Prostate gland (tissue), 2 donors: ENCODE measurements at regions not wholly inside any gene's neighbourhood (a gene's known extent, or its start where the extent isn't known, plus 50 kb on each side); places are given as distances from the start of the nearest gene placed in this dataset.

Experiments
- DNase-seq: peaks from one replicate; pipeline ENCODE4 v3.0.0-alpha.2; 2019; ENCODE audit warnings: low spot score
- H3K27ac ChIP-seq, 2 donors: fragments of 200-600 bp; sonication (generic); 2 replicates each; pipeline ENCODE4 v1.5.1; 2017 to 2019
- H3K27me3 ChIP-seq: fragments of 200-600 bp; sonication (generic); replicated peaks from 2 replicates; pipeline ENCODE4 v1.5.1; 2019; ENCODE audit not compliant: insufficient read depth
- H3K36me3 ChIP-seq, 2 donors: fragments of 200-600 bp; sonication (generic); 1 replicate in 1 of 2; 2 replicates in 1 of 2; pipeline versions ENCODE4 v1.5.1 to v1.8.1; 2017 to 2019
- H3K4me1 ChIP-seq: fragments of 200-600 bp; sonication (generic); replicated peaks from 2 replicates; pipeline ENCODE4 v1.5.1; 2019
- H3K4me3 ChIP-seq, 2 donors: fragments of 200-600 bp; sonication (generic); 2 replicates each; pipeline ENCODE4 v1.5.1; 2017 to 2019
- H3K9me3 ChIP-seq: fragments of 200-600 bp; sonication (generic); 2 replicates; pipeline ENCODE4 v1.5.1; 2017
- CTCF ChIP-seq, 4 experiments: fragments of 200-600 bp in 2 of 4; fragments of 450-650 bp in 2 of 4; sonication (generic) in 2 of 4; IDR thresholded peaks; 1 replicate in 3 of 4; 2 replicates in 1 of 4; pipeline ENCODE4 v1.5.1; 2016 to 2019; ENCODE audit warnings: antibody characterized with exemption in 4 of 4, mild to moderate bottlenecking in 2 of 4, moderate library complexity in 2 of 4
- POLR2A ChIP-seq: fragments of 450-650 bp; IDR thresholded peaks from one replicate; pipeline ENCODE4 v1.6.1; 2016; ENCODE audit warnings: antibody characterized with exemption, mild to moderate bottlenecking
- POLR2AphosphoS5 ChIP-seq: sonication (generic); formaldehyde crosslinking; IDR thresholded peaks from one replicate; pipeline ENCODE4 v1.6.1; 2017; ENCODE audit warnings: antibody characterized with exemption
- WGBS: methylation state at CpG from one replicate; pipeline ENCODE4 v1.1.5; 2018; 5-methylcytosine and 5-hydroxymethylcytosine counted together
- intact Hi-C: fragments of 100-400 bp; cut with DNase I; formaldehyde crosslinking; loops from one replicate; pipeline ENCODE4 v1.14.2; 2022

DNA sequence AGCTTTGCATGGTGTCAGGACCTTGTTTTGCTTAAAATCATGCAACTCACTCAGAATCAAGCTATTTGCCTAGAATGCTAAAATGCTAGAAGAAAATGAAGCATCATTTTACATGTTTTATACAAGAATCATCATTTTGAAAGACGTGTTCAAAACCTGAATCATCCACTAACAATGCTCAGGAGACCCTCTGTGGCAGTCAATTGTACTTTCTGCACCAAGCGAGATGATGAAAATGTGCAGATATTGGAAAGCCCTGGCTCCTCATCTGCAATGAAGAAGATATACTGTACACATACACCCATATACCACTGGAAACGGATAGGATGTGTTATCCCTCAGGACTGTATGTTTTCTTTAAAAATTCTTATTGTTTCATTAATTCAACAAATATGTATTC lies 92.7 kb downstream of the DYRK2 start:
- intact Hi-C loops, result no loop called here
- no peak for DNase-seq
- H3K4me1 ChIP-seq, result no peaks in the 10 kb centered on the region
- WGBS, result 93% methylated on average over 3 of the region's 3 CpGs
- H3K4me3 ChIP-seq, result no peak overlapping the region
- no peaks in the 10 kb centered on the region for H3K27me3 ChIP-seq
- no peak for TF ChIP-seq POLR2AphosphoS5
- TF ChIP-seq CTCF (IDR thresholded peaks at IDR 0.05), result no peak
- TF ChIP-seq POLR2A, result no peak
- H3K9me3 ChIP-seq, result no peaks in the 10 kb centered on the region
- no peak overlapping the region for H3K27ac ChIP-seq
- H3K36me3 ChIP-seq, result no peaks in the 10 kb centered on the region

DNA sequence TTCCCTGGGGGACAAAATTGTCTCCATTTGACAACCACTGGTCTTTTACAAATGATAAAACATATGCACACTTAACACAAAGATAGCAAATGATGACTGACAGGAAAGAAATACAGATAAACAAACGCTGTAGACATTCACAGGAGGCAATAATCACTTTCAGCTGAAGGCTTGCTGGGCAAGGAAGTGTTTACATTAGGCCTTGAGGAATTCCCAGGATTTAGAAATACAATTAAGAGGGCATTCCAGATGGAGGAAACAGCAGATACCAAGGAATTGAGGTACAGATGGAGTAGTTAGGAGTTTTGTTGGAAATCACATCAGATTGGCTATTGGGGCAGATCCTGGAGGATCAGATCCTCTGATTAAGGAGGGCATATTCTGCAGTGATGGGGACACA lies 93.9 kb downstream of the DYRK2 start:
- no peaks in the 10 kb centered on the region for H3K36me3 ChIP-seq
- H3K4me3 ChIP-seq, result no peak overlapping the region
- TF ChIP-seq POLR2A (no peak), CTCF (IDR thresholded peaks at IDR 0.05) (no peak), POLR2AphosphoS5 (no peak)
- no peaks in the 10 kb centered on the region for H3K27me3 ChIP-seq
- no peak overlapping the region for H3K27ac ChIP-seq
- H3K4me1 ChIP-seq, result no peaks in the 10 kb centered on the region
- intact Hi-C loops, result no loop called here
- 55% methylated on average over 1 of the region's 1 CpG for WGBS
- no peaks in the 10 kb centered on the region for H3K9me3 ChIP-seq
- DNase-seq, result no peak

DNA sequence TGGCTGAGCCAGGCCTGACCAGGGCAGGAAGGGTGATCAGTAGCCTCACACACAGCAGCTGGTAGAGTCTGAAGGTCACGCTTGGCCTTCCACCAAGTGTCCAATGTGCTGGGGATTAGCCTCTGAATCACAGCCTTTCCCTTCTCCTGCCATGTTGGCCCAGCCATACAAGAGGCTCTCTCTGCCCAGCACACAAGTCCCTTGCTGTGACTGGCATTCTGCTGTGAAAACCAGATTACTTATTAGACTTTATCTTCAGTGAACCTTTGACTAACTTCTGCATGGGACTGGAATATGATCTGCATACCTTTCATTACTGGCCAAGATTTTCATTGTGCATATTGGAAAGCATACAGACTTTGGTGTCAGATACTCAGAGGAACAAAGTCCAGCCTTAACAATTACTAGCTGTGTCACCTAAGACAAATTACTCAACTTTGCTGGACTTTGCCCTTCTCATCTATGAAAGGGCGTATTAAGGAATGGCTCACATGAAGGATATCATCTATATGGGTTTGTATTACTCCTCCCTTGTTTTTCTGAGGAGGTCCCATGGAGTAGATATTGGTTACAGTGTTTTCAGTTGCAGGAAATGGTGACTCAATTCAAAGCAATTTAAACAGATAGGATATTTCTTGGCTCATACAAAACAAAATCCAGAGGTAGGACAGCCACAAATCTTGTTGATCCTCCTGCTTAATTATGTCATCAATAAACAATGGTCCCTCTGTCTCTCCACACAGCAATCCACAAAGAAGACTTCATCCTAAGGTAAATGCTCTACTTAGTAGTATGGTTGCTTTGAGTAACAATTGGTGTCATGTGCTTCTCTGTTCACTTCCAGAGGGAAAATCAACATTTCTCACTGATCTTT lies 99.6 kb downstream of the DYRK2 start:
- 94% methylated on average over 2 of the region's 2 CpGs for WGBS
- no peak for DNase-seq
- no peak overlapping the region for H3K27ac ChIP-seq
- H3K27me3 ChIP-seq, result no peaks in the 10 kb centered on the region
- TF ChIP-seq POLR2A, result no peak
- no peak for TF ChIP-seq CTCF (IDR thresholded peaks at IDR 0.05)
- no peak for TF ChIP-seq POLR2AphosphoS5
- H3K4me1 ChIP-seq, result no peaks in the 10 kb centered on the region
- intact Hi-C loops, result no loop called here
- H3K9me3 ChIP-seq, result no peaks in the 10 kb centered on the region
- no peaks in the 10 kb centered on the region for H3K36me3 ChIP-seq
- no peak overlapping the region for H3K4me3 ChIP-seq

- no peak overlapping the region for H3K27ac ChIP-seq
- no peak for TF ChIP-seq POLR2A
- no peak for TF ChIP-seq CTCF (IDR thresholded peaks at IDR 0.05)
- TF ChIP-seq POLR2AphosphoS5, result no peak
- no peaks in the 10 kb centered on the region for H3K9me3 ChIP-seq
- intact Hi-C loops, result no loop called here
- H3K4me3 ChIP-seq, result no peak overlapping the region
- 80% methylated on average over 1 of the region's 1 CpG for WGBS
- no peaks in the 10 kb centered on the region for H3K4me1 ChIP-seq
- no peaks in the 10 kb centered on the region for H3K36me3 ChIP-seq
- no peaks in the 10 kb centered on the region for H3K27me3 ChIP-seq
- DNase-seq, result no peak
Observed at GRCh38 chr12:67748743-67749040, 100.1 kb downstream of the DYRK2 start.

DNA sequence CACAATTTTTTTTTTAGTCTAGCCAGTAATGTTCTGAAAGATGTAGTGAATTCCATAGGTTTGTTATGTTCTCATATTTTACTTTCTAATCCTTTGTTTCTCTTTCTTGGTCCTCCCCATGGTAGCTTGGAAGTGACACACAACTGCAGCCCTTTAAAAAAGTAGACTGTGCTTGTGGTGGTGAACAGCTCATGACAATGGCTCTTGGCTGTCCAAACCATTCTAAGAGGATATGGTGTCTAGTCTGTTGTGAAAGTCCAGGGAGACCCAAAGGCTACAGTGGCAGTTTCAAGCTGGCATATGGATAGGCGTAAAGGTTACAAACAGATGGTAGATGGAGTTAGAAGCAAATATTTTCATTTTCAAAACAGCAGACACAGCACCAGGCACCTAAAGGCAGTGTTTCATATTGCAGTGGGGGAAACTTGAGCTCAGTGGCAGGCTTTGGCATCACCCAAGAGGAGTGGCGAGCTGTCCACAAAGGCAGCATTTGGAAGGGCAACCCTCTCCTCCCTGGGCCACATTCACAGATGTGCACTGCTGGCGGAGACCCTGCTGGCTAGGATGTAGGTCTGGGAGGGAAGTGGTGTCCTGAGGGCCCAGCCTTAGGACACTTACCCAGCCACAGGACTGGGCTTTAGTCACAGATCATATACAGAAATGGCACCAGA lies 102.1 kb downstream of the DYRK2 start:
- Histone ChIP-seq H3K4me3 (no peak overlapping the region), H3K9me3 (no peaks in the 10 kb centered on the region), H3K4me1 (no peaks in the 10 kb centered on the region), H3K27ac (no peak overlapping the region), H3K27me3 (no peaks in the 10 kb centered on the region), H3K36me3 (no peaks in the 10 kb centered on the region)
- TF ChIP-seq POLR2A (no peak), POLR2AphosphoS5 (no peak)
- WGBS, result 95% methylated on average over 3 of the region's 3 CpGs
- intact Hi-C loops, result no loop called here
- no peak for DNase-seq
